MM.1S (cell line): ENCODE measurements at regions not wholly inside any gene's neighbourhood (a gene's known extent, or its start where the extent isn't known, plus 50 kb on each side); places are given as distances from the start of the nearest gene placed in this dataset.

ENCODE experiments used
- DNase-seq: peaks from one replicate; pipeline ENCODE4 v3.0.0-alpha.2; 2015
- H2AFZ ChIP-seq: fragments of 300-600 bp; sonication (generic); 2 replicates; pipeline ENCODE4 v1.6.0; 2016; ENCODE audit warnings: antibody characterized with exemption, low read length
- H3F3A ChIP-seq: fragments of 300-600 bp; sonication (generic); 2 replicates; pipeline ENCODE4 v1.6.1; 2016; ENCODE audit warnings: mild to moderate bottlenecking, antibody characterized with exemption, low read length, moderate library complexity, mixed read lengths; ENCODE audit not compliant: insufficient read depth
- H3K27ac ChIP-seq: fragments of 300-600 bp; sonication (generic); 2 replicates; pipeline ENCODE4 v1.5.1; 2016; ENCODE audit warnings: mild to moderate bottlenecking, low read length
- H3K27me3 ChIP-seq: fragments of 300-600 bp; sonication (generic); replicated peaks from 2 replicates; pipeline ENCODE4 v1.6.0; 2016; ENCODE audit warnings: low read length; ENCODE audit not compliant: insufficient read depth
- H3K36me3 ChIP-seq: fragments of 300-600 bp; sonication (generic); replicated peaks from 2 replicates; pipeline ENCODE4 v1.6.1; 2016; ENCODE audit warnings: mild to moderate bottlenecking, low read length, mixed read lengths; ENCODE audit not compliant: insufficient read depth
- H3K4me1 ChIP-seq: fragments of 300-600 bp; sonication (generic); 2 replicates; pipeline ENCODE4 v1.6.1; 2016; ENCODE audit warnings: low read length, mixed read lengths
- H3K4me2 ChIP-seq: fragments of 300-600 bp; sonication (generic); 2 replicates; pipeline ENCODE4 v1.6.0; 2016; ENCODE audit warnings: low read depth, low read length
- H3K4me3 ChIP-seq: fragments of 300-600 bp; sonication (generic); 2 replicates; pipeline ENCODE4 v1.5.1; 2016; ENCODE audit warnings: low read length, mixed read lengths
- H3K79me2 ChIP-seq: fragments of 300-600 bp; sonication (generic); 2 replicates; pipeline ENCODE4 v1.6.1; 2016; ENCODE audit warnings: mixed run types, low read length, mixed read lengths
- H3K9ac ChIP-seq: fragments of 300-600 bp; sonication (generic); 2 replicates; pipeline ENCODE4 v1.6.1; 2016; ENCODE audit warnings: low read length, mixed read lengths
- H3K9me2 ChIP-seq: fragments of 300-600 bp; sonication (generic); replicated peaks from 2 replicates; pipeline ENCODE4 v1.6.1; 2016; ENCODE audit warnings: mild to moderate bottlenecking, low read length, mixed read lengths; ENCODE audit not compliant: insufficient read depth
- H3K9me3 ChIP-seq: fragments of 300-600 bp; sonication (generic); replicated peaks from 2 replicates; pipeline ENCODE4 v1.6.1; 2016; ENCODE audit warnings: mild to moderate bottlenecking, low read length, mixed read lengths; ENCODE audit not compliant: insufficient read depth
- H4K20me1 ChIP-seq: fragments of 300-600 bp; sonication (generic); 2 replicates; pipeline ENCODE4 v1.6.1; 2016; ENCODE audit warnings: mild to moderate bottlenecking, low read length, moderate library complexity, mixed read lengths; ENCODE audit not compliant: insufficient read depth
- EZH2 ChIP-seq: fragments of 300-600 bp; sonication (generic); optimal IDR thresholded peaks from 2 replicates; pipeline ENCODE3; 2017; ENCODE audit warnings: low read depth, mild to moderate bottlenecking, antibody characterized with exemption, low read length, mixed read lengths
- EZH2phosphoT487 ChIP-seq: fragments of 300-600 bp; sonication (generic); IDR thresholded peaks from 2 replicates; pipeline ENCODE4 v1.6.1; 2018; ENCODE audit warnings: antibody characterized with exemption, low read length
- TF ChIP-seq, protein P1 (sequence below): fragments of 300-600 bp; sonication (generic); IDR thresholded peaks from 2 replicates; pipeline ENCODE4 v1.5.1; 2016; ENCODE audit warnings: antibody characterized with exemption, low read length, mixed read lengths

DNA sequence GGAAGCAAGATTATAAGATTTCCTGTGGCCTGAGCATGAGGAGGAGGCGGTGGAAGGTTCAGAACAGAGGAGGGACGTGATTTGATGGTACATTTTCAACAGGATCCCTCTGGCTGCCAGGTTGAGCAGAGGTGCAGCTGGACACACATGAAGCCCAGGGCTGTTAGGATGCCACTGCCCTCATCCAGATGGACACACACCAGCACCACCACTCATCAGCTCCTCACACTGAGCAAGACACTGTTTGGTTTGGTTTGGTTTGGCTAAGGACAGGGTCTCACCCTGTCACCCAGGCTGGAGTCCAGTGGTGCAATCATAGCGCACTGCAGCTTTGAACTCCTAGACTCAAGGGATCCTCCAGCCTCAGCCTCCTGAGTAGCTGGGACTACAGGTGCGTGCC lies 402.6 kb upstream of the C16orf82 start:
- no peak overlapping the region for H3K4me2 ChIP-seq
- TF ChIP-seq, protein P1, sequence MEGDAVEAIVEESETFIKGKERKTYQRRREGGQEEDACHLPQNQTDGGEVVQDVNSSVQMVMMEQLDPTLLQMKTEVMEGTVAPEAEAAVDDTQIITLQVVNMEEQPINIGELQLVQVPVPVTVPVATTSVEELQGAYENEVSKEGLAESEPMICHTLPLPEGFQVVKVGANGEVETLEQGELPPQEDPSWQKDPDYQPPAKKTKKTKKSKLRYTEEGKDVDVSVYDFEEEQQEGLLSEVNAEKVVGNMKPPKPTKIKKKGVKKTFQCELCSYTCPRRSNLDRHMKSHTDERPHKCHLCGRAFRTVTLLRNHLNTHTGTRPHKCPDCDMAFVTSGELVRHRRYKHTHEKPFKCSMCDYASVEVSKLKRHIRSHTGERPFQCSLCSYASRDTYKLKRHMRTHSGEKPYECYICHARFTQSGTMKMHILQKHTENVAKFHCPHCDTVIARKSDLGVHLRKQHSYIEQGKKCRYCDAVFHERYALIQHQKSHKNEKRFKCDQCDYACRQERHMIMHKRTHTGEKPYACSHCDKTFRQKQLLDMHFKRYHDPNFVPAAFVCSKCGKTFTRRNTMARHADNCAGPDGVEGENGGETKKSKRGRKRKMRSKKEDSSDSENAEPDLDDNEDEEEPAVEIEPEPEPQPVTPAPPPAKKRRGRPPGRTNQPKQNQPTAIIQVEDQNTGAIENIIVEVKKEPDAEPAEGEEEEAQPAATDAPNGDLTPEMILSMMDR, result no peak
- no peak for TF ChIP-seq EZH2
- TF ChIP-seq EZH2phosphoT487, result no peak
- no peaks in the 10 kb centered on the region for H3K79me2 ChIP-seq
- H3K4me3 ChIP-seq, result no peak overlapping the region
- no peak overlapping the region for H2AFZ ChIP-seq
- DNase-seq, result no peak
- no peaks in the 10 kb centered on the region for H3K9me3 ChIP-seq
- H4K20me1 ChIP-seq, result no peaks in the 10 kb centered on the region
- no peaks in the 10 kb centered on the region for H3K27me3 ChIP-seq
- H3K27ac ChIP-seq, result no peak overlapping the region
- H3F3A ChIP-seq, result no peaks in the 10 kb centered on the region
- H3K36me3 ChIP-seq, result no peaks in the 10 kb centered on the region
- H3K9me2 ChIP-seq, result no peaks in the 10 kb centered on the region
- H3K4me1 ChIP-seq, result no peaks in the 10 kb centered on the region
- no peak overlapping the region for H3K9ac ChIP-seq

DNA sequence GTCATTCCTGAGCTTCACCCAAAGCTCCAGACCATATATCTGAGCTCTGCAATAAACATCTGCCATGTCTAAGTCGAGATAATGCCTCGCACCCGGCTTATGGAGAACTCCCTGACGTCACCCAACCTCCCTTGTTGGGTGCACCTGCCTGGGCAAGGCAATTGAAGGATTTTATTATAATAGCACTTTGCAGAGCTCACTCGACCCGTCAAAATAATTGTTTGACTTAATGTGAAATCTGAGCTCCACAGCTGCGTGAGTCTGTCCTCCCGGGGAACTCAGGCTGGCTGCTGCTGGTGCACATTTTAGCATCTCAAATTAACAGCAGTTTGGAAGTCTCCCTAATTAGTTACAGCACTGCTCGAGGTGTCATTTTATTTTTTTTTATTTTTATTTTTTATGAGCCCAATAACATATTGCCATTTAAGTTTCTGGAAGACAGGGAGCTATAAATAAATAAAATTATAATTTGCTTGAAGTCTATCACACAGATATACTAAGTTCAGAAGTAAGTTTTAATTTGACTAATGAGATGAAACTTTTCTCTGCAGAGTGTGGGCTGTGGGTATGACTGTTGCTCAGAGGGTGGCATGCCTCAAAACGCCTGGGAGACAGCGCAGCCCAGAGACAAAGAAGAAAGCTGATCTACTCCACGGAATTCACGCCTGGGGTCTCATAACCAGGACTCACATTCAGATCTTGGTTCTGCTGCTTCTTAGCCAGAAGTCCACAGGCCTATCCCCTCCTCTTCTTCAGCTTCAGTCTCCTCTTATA lies 401.4 kb upstream of the C16orf82 start:
- no peaks in the 10 kb centered on the region for H3K9me3 ChIP-seq
- TF ChIP-seq EZH2 (no peak), EZH2phosphoT487 (no peak)
- TF ChIP-seq, protein P1, result no peak
- no peak for DNase-seq
- H3K27me3 ChIP-seq, result no peaks in the 10 kb centered on the region
- H3K4me3 ChIP-seq, result no peak overlapping the region
- no peaks in the 10 kb centered on the region for H3K9me2 ChIP-seq
- no peaks in the 10 kb centered on the region for H4K20me1 ChIP-seq
- no peaks in the 10 kb centered on the region for H3F3A ChIP-seq
- H2AFZ ChIP-seq, result no peak overlapping the region
- no peaks in the 10 kb centered on the region for H3K36me3 ChIP-seq
- no peak overlapping the region for H3K9ac ChIP-seq
- no peak overlapping the region for H3K4me2 ChIP-seq
- H3K4me1 ChIP-seq, result no peaks in the 10 kb centered on the region
- H3K79me2 ChIP-seq, result no peaks in the 10 kb centered on the region
- H3K27ac ChIP-seq, result no peak overlapping the region

DNA sequence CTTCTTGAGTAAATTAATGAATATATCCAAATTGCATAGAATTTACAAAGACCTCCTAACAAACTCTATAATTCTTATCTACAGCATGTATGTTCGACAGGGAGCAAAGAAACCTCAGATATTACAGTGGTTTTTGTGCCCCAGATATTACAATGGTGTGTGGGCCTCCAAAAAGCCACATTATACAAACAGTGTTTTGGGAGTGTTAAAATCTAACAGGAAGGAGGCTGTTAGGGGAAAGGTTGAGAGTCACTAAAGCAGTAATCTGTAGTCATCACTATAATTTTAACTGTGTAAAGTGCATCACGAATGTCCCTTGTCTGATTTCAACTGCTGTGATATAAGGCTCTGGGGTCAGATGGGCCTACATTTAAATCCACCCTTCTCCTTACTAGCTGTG lies 400.2 kb upstream of the C16orf82 start:
- no peak overlapping the region for H3K27ac ChIP-seq
- H3F3A ChIP-seq, result no peaks in the 10 kb centered on the region
- no peak for TF ChIP-seq EZH2phosphoT487
- TF ChIP-seq, protein P1, result no peak
- no peak for TF ChIP-seq EZH2
- H3K36me3 ChIP-seq, result no peaks in the 10 kb centered on the region
- H4K20me1 ChIP-seq, result no peaks in the 10 kb centered on the region
- H3K9me3 ChIP-seq, result no peaks in the 10 kb centered on the region
- no peak overlapping the region for H2AFZ ChIP-seq
- H3K79me2 ChIP-seq, result no peaks in the 10 kb centered on the region
- no peaks in the 10 kb centered on the region for H3K9me2 ChIP-seq
- no peak overlapping the region for H3K4me2 ChIP-seq
- no peaks in the 10 kb centered on the region for H3K4me1 ChIP-seq
- H3K9ac ChIP-seq, result no peak overlapping the region
- no peak overlapping the region for H3K4me3 ChIP-seq
- H3K27me3 ChIP-seq, result no peaks in the 10 kb centered on the region
- DNase-seq, result no peak
